ENCODE measurements at regions not wholly inside any gene's neighbourhood (a gene's known extent, or its start where the extent isn't known, plus 50 kb on each side); places are given as distances from the start of the nearest gene placed in this dataset.
A peak's percentile ranks its signal among the peaks of the same experiment; 100 is the strongest.
"Not testable (repeated sequence)": the region's sequence is repeated elsewhere in the genome, so short reads cannot be mapped to it uniquely, and the experiment has no call there.

DNA sequence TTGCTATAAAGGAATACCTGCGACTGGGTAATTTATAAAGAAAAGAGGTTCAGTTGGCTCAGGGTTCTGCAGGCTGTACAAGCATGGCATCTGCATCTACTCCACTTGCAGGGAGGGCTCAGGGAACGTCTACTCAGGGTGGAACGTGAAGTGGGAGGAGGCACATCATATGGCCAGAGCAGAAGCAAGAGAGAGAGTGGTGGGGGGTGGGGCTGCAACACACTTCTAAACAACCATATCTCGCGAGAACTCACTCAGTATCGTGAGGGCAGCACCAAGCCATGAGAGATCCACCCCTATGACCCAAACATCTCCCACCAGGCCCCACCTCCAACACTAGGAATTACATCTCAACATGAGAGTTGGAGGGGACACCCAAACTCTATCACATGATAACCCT is 109.8 kb upstream of the SCAF8 start:
- Mint-ChIP-seq H3K9me3 (peaks cover 3 to 32% (median 15%) of the 10 kb centered on the region in 7 donors), H3K4me1 (no peaks in the 10 kb centered on the region), H3K36me3 (no peaks in the 10 kb centered on the region), H3K27me3 (peaks cover 4 to 13% (median 9%) of the 10 kb centered on the region in 3 donors), H3K27ac (no peak overlapping the region), H3K4me3 (no peak overlapping the region)
- ATAC-seq (ENCODE audit: low read depth in 2 of 2) (no peak), DNase-seq (no peak)

DNA sequence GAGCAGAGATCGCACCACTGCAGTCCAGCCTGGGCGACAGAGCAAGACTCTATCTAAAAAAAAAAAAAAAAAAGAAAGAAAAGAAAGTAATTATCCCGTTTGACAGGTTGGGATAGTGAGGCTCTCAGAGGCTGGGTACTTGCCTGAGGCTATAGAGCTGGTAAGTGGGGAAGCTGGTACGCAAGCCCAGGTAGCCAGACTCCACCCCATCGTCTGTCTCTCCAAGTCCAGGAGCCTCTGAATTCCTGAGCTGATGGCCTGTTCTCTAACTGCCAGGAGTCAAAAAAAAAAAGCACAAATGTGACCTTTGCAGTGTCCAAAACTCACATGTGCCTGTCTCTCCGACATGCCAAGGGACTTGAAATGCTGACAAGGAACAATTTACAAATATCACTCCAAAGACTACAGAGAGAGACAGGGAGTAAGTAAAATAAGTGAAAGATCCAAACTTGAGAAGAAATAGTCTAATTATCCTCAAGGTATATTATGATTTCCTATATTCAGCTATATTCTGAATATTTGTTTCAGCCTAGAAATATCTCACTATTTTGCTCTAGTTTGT is 109.1 kb upstream of the SCAF8 start:
- Mint-ChIP-seq H3K27me3 (peaks cover 4 to 14% (median 8%) of the 10 kb centered on the region in 3 donors), H3K9me3 (peaks cover 3 to 32% (median 15%) of the 10 kb centered on the region in 7 donors), H3K27ac (peak overlapping the region in 1 of 6 donors; percentile 42), H3K36me3 (no peaks in the 10 kb centered on the region), H3K4me3 (no peak overlapping the region), H3K4me1 (no peaks in the 10 kb centered on the region)
- DNase-seq, result no peak
- ATAC-seq (ENCODE audit: low read depth in 2 of 2), result no peak

DNA sequence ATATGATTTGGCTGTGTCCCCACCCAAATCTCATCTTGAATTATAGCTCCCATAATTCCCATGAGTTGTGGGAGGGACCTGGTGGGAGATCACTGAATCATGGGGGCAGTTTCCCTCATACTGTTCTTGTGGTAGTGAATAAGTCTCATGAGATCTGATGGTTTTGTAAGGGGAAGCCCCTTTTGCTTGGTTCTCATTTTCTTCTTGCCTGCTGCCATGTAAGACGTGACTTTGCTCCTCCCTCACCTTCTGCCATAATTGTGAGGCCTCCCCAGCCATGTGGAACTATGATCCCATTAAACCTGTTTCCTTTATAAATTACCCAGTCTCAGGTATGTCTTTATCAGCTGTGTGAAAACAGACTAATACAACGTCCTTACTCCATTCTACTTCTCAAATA is 108.5 kb upstream of the SCAF8 start:
- H3K4me1 Mint-ChIP-seq; ATAC-seq (ENCODE audit: low read depth in 2 of 2); DNase-seq; H3K36me3 Mint-ChIP-seq; H3K4me3 Mint-ChIP-seq; H3K27me3 Mint-ChIP-seq: not testable (repeated sequence)
- peak overlapping the region in 1 of 6 donors; percentile 1 for H3K27ac Mint-ChIP-seq
- peaks cover 3 to 32% (median 15%) of the 10 kb centered on the region in 7 donors for H3K9me3 Mint-ChIP-seq

DNA sequence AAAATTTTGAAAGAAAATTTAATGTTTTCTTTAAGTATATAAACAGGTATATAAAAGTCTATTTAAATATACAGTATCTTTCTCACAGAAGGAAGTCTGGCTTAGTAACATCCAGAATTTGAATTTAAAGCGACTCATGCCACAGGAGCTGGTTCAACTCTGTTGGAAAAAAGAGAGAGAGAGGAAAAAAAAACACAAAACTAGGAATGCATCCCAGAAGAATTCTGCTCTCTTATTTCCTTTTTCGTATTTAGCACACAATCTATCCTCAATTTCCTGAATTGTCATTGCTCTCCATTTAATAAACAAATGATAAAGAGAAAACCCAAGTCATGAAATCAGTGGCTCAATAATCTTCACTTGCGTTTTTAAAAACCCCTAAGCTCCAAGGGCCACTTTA is 107.5 kb upstream of the SCAF8 start:
- Mint-ChIP-seq H3K4me1 (no peaks in the 10 kb centered on the region), H3K27ac (no peak overlapping the region), H3K36me3 (no peaks in the 10 kb centered on the region)

DNA sequence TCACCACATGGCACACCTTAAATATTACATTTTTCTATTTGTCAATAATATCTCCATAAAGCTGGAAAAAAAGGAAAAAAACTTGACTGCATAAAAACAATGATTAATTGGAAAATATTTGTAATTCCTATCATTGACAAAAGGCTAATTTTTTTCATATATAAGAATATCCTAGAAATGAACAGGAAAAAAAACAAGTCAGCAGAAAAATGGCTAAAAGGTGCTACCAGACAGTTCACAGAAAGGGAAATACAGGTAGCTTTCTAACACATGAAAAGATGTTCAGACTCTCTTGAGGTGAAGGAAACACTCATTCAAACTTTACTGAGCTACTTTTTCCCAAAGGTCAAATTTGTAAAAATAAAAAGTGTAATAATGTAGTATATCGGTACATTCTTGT is 104.1 kb upstream of the SCAF8 start:
- Mint-ChIP-seq H3K27me3 (peaks cover 0 to 17% (median 11%) of the 10 kb centered on the region in 3 donors), H3K4me1 (no peaks in the 10 kb centered on the region), H3K27ac (no peak overlapping the region), H3K4me3 (no peak overlapping the region), H3K36me3 (peaks cover 4 to 11% of the 10 kb centered on the region in 2 donors), H3K9me3 (peaks cover 7 to 37% (median 22%) of the 10 kb centered on the region in 7 donors)
- ATAC-seq (ENCODE audit: low read depth in 2 of 2), result no peak
- no peak for DNase-seq

More for the DNA sequence above, 107.5 kb upstream of the SCAF8 start:
- peaks cover 0 to 6% (median 4%) of the 10 kb centered on the region in 3 donors for H3K27me3 Mint-ChIP-seq
- H3K9me3 Mint-ChIP-seq, result peaks cover 3 to 32% (median 15%) of the 10 kb centered on the region in 7 donors
- no peak overlapping the region for H3K4me3 Mint-ChIP-seq
- DNase-seq (no peak), ATAC-seq (ENCODE audit: low read depth in 2 of 2) (no peak)

DNA sequence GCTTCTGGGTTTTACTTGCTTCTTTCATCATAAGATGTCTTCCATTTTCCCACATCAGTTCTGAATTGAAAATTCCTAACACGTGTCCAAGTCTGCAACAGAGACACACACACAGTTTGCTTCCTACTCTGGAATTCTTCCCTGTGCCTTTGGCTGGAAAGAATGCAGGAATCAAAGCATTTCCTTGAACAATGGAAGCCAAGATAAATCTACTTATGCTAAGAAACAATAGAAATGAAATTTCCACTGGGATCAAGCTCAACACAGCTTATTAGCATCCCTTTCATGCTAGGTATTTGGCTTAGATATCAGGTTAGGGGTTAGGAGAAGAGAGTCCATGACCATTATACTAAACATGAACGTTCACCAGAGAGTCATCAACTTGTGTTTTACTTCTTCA is 101.1 kb upstream of the SCAF8 start:
- Mint-ChIP-seq H3K4me1 (no peaks in the 10 kb centered on the region), H3K4me3 (no peak overlapping the region), H3K27ac (no peak overlapping the region), H3K27me3 (peaks cover 0 to 27% (median 11%) of the 10 kb centered on the region in 3 donors), H3K9me3 (peaks cover 7 to 30% (median 16%) of the 10 kb centered on the region in 7 donors), H3K36me3 (peaks cover 4 to 11% of the 10 kb centered on the region in 2 donors)
- ATAC-seq (ENCODE audit: low read depth in 2 of 2) (no peak), DNase-seq (no peak)

DNA sequence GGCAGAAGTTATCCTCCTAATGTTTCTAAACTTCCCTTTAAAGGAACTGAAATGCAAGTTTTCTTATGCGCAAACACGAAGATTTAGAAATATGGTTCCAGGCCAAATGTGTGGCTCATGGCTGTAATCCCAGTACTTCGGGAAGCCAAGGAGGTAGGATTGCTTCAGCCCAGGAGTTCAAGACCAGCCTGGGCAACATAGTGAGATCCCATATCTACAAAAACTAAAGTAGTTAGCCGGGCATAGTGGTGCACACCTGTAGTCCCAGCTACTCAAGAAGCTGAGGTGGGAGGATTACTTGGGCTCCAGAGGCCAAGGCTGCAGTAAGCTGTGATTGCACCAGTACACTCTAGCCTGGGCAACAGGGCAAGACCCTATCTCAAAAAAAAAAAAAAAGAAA is 95.8 kb upstream of the SCAF8 start:
- peaks cover 3 to 24% (median 11%) of the 10 kb centered on the region in 3 donors for H3K27me3 Mint-ChIP-seq
- peaks cover 10 to 18% of the 10 kb centered on the region in 2 donors for H3K36me3 Mint-ChIP-seq
- DNase-seq (no peak), ATAC-seq (ENCODE audit: low read depth in 2 of 2) (no peak)
- no peak overlapping the region for H3K4me3 Mint-ChIP-seq
- H3K4me1 Mint-ChIP-seq, result no peaks in the 10 kb centered on the region
- no peak overlapping the region for H3K27ac Mint-ChIP-seq
- peaks cover 7 to 34% (median 18%) of the 10 kb centered on the region in 7 donors for H3K9me3 Mint-ChIP-seq

DNA sequence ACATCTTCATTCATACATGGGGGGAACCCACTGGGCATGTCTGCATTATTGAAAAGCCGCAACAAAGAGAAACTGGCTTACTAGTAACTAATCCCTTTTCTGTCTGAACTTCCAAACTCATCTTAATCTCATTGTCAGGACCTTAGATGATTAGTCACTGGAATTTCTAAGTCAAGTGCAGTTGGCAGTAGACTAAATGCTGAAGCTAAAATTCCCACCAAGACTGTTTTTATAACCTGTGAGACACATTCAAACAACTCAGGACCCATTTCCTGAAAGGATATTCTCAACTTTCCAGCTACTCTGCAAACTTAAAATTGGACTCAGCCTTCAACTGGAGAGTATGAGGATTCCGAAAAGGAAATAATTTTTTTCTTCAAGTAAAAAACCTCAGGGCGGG is 94.8 kb upstream of the SCAF8 start:
- DNase-seq (no peak), ATAC-seq (ENCODE audit: low read depth in 2 of 2) (no peak)
- H3K27me3 Mint-ChIP-seq, result peaks cover 3 to 19% (median 7%) of the 10 kb centered on the region in 3 donors
- peaks cover 10 to 15% of the 10 kb centered on the region in 2 donors for H3K36me3 Mint-ChIP-seq
- H3K27ac Mint-ChIP-seq, result no peak overlapping the region
- peaks cover 7 to 27% (median 10%) of the 10 kb centered on the region in 7 donors for H3K9me3 Mint-ChIP-seq
- H3K4me3 Mint-ChIP-seq, result no peak overlapping the region
- no peaks in the 10 kb centered on the region for H3K4me1 Mint-ChIP-seq

DNA sequence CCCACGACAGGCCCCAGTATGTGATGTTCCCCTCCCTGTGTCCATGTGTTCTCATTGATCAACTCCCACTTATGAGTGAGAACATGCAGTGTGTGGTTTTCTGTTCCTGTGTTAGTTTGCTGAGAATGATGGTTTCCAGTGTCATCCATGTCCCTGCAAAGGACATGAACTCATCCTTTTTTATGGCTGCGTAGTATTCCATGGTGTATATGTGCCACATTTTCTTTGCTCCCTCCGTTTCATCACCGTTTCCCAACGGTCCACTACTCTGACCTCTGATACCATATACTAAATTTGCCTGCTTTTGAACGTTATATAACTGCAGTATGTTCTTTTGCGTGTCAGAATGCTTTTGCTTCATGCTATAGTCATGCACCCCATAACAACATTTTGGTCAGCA is 94.0 kb upstream of the SCAF8 start:
- H3K36me3 Mint-ChIP-seq; ATAC-seq (ENCODE audit: low read depth in 2 of 2); H3K4me1 Mint-ChIP-seq; H3K27ac Mint-ChIP-seq; H3K4me3 Mint-ChIP-seq; DNase-seq: not testable (repeated sequence)
- peaks cover 1 to 18% (median 5%) of the 10 kb centered on the region in 7 donors for H3K9me3 Mint-ChIP-seq
- peaks cover 2 to 12% (median 3%) of the 10 kb centered on the region in 3 donors for H3K27me3 Mint-ChIP-seq

DNA sequence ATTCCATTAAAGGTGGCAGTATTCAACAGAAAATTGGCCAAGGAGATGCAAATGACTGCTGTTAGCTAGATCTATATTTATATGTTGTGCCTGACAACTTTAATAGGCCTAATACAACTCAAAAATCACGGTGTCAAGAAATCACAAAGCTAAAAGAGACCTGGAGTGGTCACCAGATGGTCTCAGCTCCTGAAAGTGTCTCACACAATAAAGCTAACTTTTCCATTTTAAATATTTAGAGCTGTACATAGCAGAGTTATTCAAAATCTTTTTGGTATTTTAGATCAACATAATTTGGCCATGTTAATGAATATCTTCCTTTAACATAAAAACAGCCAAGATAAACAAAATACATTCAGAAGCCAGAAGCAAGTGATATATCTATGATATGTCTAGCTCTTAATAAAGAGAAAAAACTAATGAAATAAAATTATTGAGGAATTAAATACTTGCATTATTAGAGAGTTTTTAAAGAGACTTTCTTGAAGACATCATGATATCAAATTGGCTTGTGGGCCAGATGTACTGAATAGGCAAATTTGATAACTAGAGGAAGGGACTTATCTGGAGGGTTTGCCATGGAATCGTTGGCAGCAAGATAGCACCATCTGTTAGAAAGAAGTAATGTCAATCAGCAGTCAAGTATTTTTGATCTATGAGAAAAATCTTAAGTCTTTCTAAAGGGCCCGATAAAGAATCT is 84.9 kb upstream of the SCAF8 start:
- H3K9me3 Mint-ChIP-seq, result peaks cover 0 to 6% (median 0%) of the 10 kb centered on the region in 7 donors
- ATAC-seq (ENCODE audit: low read depth in 2 of 2), result no peak

DNA sequence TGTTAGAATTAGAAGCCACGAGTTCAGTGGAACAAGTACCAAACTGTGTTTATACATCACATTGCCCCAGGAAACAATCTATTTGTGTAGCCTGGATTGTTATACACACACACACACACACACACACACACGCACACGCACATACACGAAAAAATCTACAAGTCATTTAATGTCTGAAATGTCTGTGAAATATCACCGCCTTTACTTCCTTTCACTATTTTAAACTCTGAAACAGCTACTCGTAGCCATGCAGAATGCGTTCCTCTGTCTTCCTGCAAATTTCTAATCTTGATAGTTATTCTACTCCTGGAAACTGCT is 84.4 kb upstream of the SCAF8 start:
- Mint-ChIP-seq H3K4me1 (peaks cover 0 to 4% (median 0%) of the 10 kb centered on the region in 3 donors), H3K4me3 (no peak overlapping the region), H3K27me3 (peaks cover 0 to 6% (median 0%) of the 10 kb centered on the region in 3 donors), H3K36me3 (no peaks in the 10 kb centered on the region), H3K27ac (peak overlapping the region in 1 of 6 donors; percentile 72), H3K9me3 (peaks cover 0 to 6% (median 0%) of the 10 kb centered on the region in 7 donors)
- DNase-seq, result no peak
- no peak for ATAC-seq (ENCODE audit: low read depth in 2 of 2)

More for the DNA sequence above, 84.9 kb upstream of the SCAF8 start:
- Mint-ChIP-seq H3K4me3 (no peak overlapping the region), H3K36me3 (no peaks in the 10 kb centered on the region), H3K27me3 (peaks cover 0 to 6% (median 0%) of the 10 kb centered on the region in 3 donors), H3K4me1 (peaks cover 0 to 4% (median 0%) of the 10 kb centered on the region in 3 donors), H3K27ac (no peak overlapping the region)
- DNase-seq, result no peak

DNA sequence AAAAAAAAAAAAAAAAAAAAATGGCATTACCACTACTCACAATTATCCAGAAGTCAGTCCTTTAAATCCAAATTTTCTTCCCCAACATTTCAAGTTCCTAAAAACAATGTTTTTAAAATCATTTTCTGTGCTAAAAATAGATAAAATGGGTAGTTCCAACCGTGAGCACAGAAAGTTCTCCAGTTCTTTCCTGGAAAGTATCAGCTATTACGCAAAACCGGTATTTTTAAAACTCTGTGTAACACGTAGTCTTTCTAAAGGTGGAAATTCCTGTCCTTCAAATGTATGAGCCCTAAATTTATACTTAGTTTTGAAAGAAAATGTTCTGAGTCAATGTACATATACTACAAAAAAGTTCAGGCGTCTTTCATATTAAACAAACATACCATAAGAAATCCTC is 83.5 kb upstream of the SCAF8 start:
- no peaks in the 10 kb centered on the region for H3K27me3 Mint-ChIP-seq
- H3K9me3 Mint-ChIP-seq, result peaks cover 0 to 6% (median 0%) of the 10 kb centered on the region in 7 donors
- no peak for DNase-seq
- no peak overlapping the region for H3K4me3 Mint-ChIP-seq
- no peak overlapping the region for H3K27ac Mint-ChIP-seq
- H3K4me1 Mint-ChIP-seq, result peaks cover 0 to 4% (median 0%) of the 10 kb centered on the region in 3 donors
- ATAC-seq (ENCODE audit: low read depth in 2 of 2), result no peak
- no peaks in the 10 kb centered on the region for H3K36me3 Mint-ChIP-seq

DNA sequence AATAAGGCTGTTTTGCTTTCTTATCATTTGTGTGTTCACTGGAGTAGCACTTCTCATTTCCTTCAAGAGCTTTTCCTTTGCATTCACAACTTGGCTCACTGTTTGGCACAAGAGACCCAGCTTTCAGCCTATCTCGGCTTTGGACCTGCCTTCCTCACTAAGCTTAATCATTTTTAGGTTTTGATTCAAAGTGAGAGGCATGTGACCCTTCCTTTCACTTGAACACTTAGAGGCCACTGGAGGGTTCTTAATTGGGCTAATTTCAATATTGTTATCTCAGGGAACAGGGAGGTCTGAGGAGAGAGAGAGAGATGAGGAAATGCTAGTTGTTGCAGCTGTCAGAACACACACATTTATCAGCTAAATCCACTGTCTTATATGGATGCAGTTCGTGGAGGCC is 82.9 kb upstream of the SCAF8 start:
- no peak for ATAC-seq (ENCODE audit: low read depth in 2 of 2)
- Mint-ChIP-seq H3K4me3 (no peak overlapping the region), H3K27ac (peak overlapping the region in 1 of 6 donors; percentile 68), H3K36me3 (no peaks in the 10 kb centered on the region), H3K9me3 (peaks cover 0 to 6% (median 0%) of the 10 kb centered on the region in 7 donors), H3K27me3 (no peaks in the 10 kb centered on the region), H3K4me1 (peaks cover 0 to 4% (median 0%) of the 10 kb centered on the region in 3 donors)
- DNase-seq, result no peak

DNA sequence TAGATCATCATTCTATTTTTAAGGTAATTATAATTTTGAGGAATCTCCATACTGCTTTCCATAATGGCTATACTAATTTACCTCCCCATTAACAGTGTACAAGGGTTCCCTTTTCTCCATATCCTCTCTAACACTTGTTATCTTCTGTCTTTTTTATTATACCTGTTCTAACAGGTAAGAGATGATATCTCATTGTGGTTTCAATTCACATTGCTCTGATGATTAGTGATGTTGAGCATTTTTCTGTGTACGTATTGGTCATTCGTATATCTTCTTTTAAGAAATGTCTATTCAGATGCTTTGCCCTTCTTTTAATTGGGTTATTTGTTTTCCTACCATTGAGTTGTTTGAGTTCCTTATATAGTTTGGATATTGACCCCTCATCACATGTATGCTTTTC is 81.6 kb upstream of the SCAF8 start:
- H3K4me1 Mint-ChIP-seq, result no peaks in the 10 kb centered on the region

More for the DNA sequence above, 81.6 kb upstream of the SCAF8 start:
- H3K9me3 Mint-ChIP-seq, result peaks cover 0 to 6% (median 0%) of the 10 kb centered on the region in 7 donors
- ATAC-seq (ENCODE audit: low read depth in 2 of 2), result no peak
- DNase-seq, result no peak
- no peaks in the 10 kb centered on the region for H3K27me3 Mint-ChIP-seq
- no peak overlapping the region for H3K27ac Mint-ChIP-seq
- no peaks in the 10 kb centered on the region for H3K36me3 Mint-ChIP-seq
- no peak overlapping the region for H3K4me3 Mint-ChIP-seq
